Panc1 (cell line): ENCODE measurements at regions not wholly inside any gene's neighbourhood (a gene's known extent, or its start where the extent isn't known, plus 50 kb on each side); places are given as distances from the start of the nearest gene placed in this dataset.

Experiments used
- ATAC-seq: fragments of 200-7000 bp; cut with Tn5 transposase; 2 replicates; pipeline ENCODE4 v1.9.1; 2020; ENCODE audit warnings: mild to moderate bottlenecking, moderate library complexity
- BruUV-seq: library from RNA; stranded (reverse); fragments of 400-500 nt; replicated peaks from 2 replicates; lab custom pipeline; 2021; lab: Mats Ljungman, UMichigan
- CTCF ChIA-PET: fragments of 300-600 bp; sonication (Branson Sonifier 250); formaldehyde crosslinking; loops from one replicate; lab custom pipeline; 2022; ENCODE audit warnings: antibody characterized with exemption; lab: Charles Lee
- POLR2A ChIA-PET: fragments of 300-600 bp; sonication (Branson Sonifier 250); formaldehyde crosslinking; loops from one replicate; lab custom pipeline; 2022; ENCODE audit warnings: antibody characterized with exemption; lab: Charles Lee
- DNase-seq: peaks from one replicate; pipeline ENCODE4 v3.0.0-alpha.2; 2010; ENCODE audit warnings: low read depth, low spot score
- H3K27ac ChIP-seq: 2 replicates; pipeline ENCODE4 v1.5.1; 2011; ENCODE audit warnings: mild to moderate bottlenecking, low read length, inconsistent platforms
- H3K27me3 ChIP-seq: fragments of 200-500 bp; sonication (Bioruptor generic); 2 replicates; pipeline ENCODE4 v1.6.0; 2014; ENCODE audit warnings: low read length, inconsistent platforms; ENCODE audit not compliant: control insufficient read depth, insufficient read depth
- H3K36me3 ChIP-seq: fragments of 200-500 bp; sonication (Bioruptor generic); 2 replicates; pipeline ENCODE4 v1.5.1; 2014; ENCODE audit warnings: inconsistent platforms, mild to moderate bottlenecking, low read length, moderate library complexity; ENCODE audit not compliant: control insufficient read depth, insufficient read depth
- H3K4me1 ChIP-seq: 2 replicates; pipeline ENCODE4 v1.5.1; 2011; ENCODE audit warnings: inconsistent platforms, mild to moderate bottlenecking, low read length, moderate library complexity; ENCODE audit not compliant: control insufficient read depth, insufficient read depth
- H3K4me3 ChIP-seq, 2 experiments: 2 replicates each; pipeline ENCODE4 v1.5.1; 2011 to 2012; ENCODE audit warnings: low read depth in 2 of 2, low read length in 2 of 2, mild to moderate bottlenecking in 2 of 2, inconsistent platforms in 1 of 2, moderate library complexity in 1 of 2
- H3K9me3 ChIP-seq: fragments of 200-500 bp; sonication (Bioruptor generic); 2 replicates; pipeline ENCODE4 v1.5.1; 2014; ENCODE audit warnings: low read depth, mild to moderate bottlenecking, inconsistent platforms, low read length, moderate library complexity; ENCODE audit not compliant: control insufficient read depth, insufficient read depth
- POLR2AphosphoS5 ChIP-seq: IDR thresholded peaks from 2 replicates; pipeline ENCODE4 v1.6.1; 2012; ENCODE audit warnings: mild to moderate bottlenecking, low read depth, low read length, moderate library complexity
- REST ChIP-seq, 2 experiments: IDR thresholded peaks; 2 replicates each; pipeline ENCODE4 v1.6.1; 2011 to 2012; ENCODE audit warnings: low read depth in 2 of 2, control low read depth in 1 of 2, low read length in 1 of 2, mild to moderate bottlenecking in 1 of 2, moderate library complexity in 1 of 2; ENCODE audit not compliant: insufficient read depth in 1 of 2
- SIN3A ChIP-seq: IDR thresholded peaks from 2 replicates; pipeline ENCODE4 v1.6.1; 2012; ENCODE audit warnings: low read depth, mild to moderate bottlenecking, low read length, moderate library complexity, borderline replicate concordance; ENCODE audit not compliant: insufficient read depth
- TCF7L2 ChIP-seq: IDR thresholded peaks from 2 replicates; pipeline ENCODE4 v1.6.1; 2011; ENCODE audit warnings: mild to moderate bottlenecking, low read depth, low read length, inconsistent platforms
- in situ Hi-C: cut with HindIII; loops from 2 replicates; pipeline ENCODE4 v1.10.0; 2016; ENCODE audit warnings: low sequenced_read_pairs, low pct_unique_long_range_greater_than_20kb
- intact Hi-C: fragments of 100-400 bp; cut with micrococcal nuclease; formaldehyde crosslinking; loops from one replicate; pipeline ENCODE4 v1.10.0; 2022; ENCODE audit not compliant: unreplicated experiment
- TF ChIP-seq, protein P1 (sequence below): fragments of 450-650 bp; IDR thresholded peaks from 2 replicates; pipeline ENCODE4 v1.5.1; 2017; ENCODE audit warnings: mild to moderate bottlenecking

DNA sequence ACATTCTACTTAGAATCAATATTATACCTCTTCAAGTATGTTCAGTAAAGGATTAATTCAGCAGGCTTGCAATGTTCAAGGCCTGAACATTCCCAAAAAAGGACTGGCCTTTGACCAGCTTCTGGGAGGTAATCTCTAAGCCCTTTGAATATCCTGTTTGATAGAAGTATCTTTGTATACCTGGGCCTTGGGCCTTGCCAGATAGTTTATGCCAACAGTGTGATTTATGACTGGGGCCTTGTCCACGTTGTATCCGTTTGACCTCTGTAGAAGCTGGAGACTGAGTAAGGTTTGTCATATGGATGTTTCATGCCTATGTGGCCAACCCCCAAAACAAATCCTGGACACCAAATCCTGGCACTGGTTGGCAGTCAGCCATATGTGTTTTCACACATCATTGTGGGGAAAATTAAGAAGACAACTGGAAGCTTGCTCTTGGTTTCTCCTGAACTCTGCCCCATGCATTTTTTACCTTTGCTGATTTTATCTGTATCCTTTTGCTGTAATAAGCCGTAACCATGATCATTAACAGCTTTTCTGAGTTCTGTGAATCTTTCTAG, 92.1 kb downstream of the RMI1 start:
- Histone ChIP-seq H3K4me1 (no peaks in the 10 kb centered on the region), H3K27ac (no peak overlapping the region), H3K4me3 (no peak overlapping the region), H3K9me3 (no peaks in the 10 kb centered on the region), H3K27me3 (no peaks in the 10 kb centered on the region), H3K36me3 (no peaks in the 10 kb centered on the region)
- ChIA-PET CTCF (no interaction called here), POLR2A (interaction anchor here (0.6 kb wide), 1 partner anchor 130 kb away, joined by 3 read pairs; no protein-coding TSS in a partner anchor)
- no peak for ATAC-seq
- intact Hi-C loops (no loop called here), in situ Hi-C loops (no loop called here)
- no peak for DNase-seq
- TF ChIP-seq SIN3A (no peak), REST (IDR thresholded peaks at IDR 0.05; ENCODE audit: insufficient read depth in 1 of 2, low read depth in 2 of 2, low read length in 1 of 2) (no peak)
- BruUV-seq: no TSS peak

DNA sequence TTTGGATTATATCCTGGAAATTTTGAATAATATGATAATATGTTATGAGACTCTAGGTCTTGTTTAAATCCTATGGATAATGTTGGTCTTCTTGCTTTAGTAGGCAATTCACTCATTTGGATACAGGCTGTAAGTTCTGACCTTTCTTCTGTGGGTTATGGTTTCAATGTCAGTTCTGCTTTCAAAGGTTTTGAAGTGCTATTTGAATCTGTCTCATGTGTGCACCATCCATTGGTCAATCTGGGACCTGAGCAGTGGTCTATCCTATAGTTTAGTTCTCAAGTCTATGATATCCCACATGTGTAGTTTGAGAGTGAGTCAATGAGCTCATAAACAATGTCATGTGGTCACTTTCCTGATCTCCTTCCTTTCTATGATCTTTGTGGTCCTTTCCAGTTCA, 94.4 kb downstream of the RMI1 start:
- Histone ChIP-seq H3K4me3 (no peak overlapping the region), H3K27me3 (no peaks in the 10 kb centered on the region), H3K9me3 (no peaks in the 10 kb centered on the region), H3K27ac (no peak overlapping the region), H3K4me1 (no peaks in the 10 kb centered on the region), H3K36me3 (no peaks in the 10 kb centered on the region)
- DNase-seq (no peak), ATAC-seq (no peak)
- intact Hi-C loops (no loop called here), in situ Hi-C loops (no loop called here)
- TF ChIP-seq SIN3A (no peak), REST (IDR thresholded peaks at IDR 0.05; ENCODE audit: insufficient read depth in 1 of 2, low read depth in 2 of 2, low read length in 1 of 2) (no peak), POLR2AphosphoS5 (no peak), TCF7L2 (no peak)
- TF ChIP-seq, protein P1, sequence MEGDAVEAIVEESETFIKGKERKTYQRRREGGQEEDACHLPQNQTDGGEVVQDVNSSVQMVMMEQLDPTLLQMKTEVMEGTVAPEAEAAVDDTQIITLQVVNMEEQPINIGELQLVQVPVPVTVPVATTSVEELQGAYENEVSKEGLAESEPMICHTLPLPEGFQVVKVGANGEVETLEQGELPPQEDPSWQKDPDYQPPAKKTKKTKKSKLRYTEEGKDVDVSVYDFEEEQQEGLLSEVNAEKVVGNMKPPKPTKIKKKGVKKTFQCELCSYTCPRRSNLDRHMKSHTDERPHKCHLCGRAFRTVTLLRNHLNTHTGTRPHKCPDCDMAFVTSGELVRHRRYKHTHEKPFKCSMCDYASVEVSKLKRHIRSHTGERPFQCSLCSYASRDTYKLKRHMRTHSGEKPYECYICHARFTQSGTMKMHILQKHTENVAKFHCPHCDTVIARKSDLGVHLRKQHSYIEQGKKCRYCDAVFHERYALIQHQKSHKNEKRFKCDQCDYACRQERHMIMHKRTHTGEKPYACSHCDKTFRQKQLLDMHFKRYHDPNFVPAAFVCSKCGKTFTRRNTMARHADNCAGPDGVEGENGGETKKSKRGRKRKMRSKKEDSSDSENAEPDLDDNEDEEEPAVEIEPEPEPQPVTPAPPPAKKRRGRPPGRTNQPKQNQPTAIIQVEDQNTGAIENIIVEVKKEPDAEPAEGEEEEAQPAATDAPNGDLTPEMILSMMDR: no peak
- ChIA-PET POLR2A (no interaction called here), CTCF (no interaction called here)
- BruUV-seq: no TSS peak
